SK-N-SH (cell line): ENCODE measurements at regions not wholly inside any gene's neighbourhood (a gene's known extent, or its start where the extent isn't known, plus 50 kb on each side); places are given as distances from the start of the nearest gene placed in this dataset.

Source experiments
- NRF1 ChIP-seq: IDR thresholded peaks from 2 replicates; pipeline ENCODE4 v1.6.1; 2012; ENCODE audit warnings: low read depth, mild to moderate bottlenecking, low read length
- POLR2AphosphoS5 ChIP-seq: IDR thresholded peaks from 2 replicates; pipeline ENCODE4 v1.6.1; 2012; ENCODE audit warnings: low read depth, low read length
- SIN3A ChIP-seq: IDR thresholded peaks from 2 replicates; pipeline ENCODE4 v1.6.1; 2012; ENCODE audit warnings: low read depth, mild to moderate bottlenecking, low read length, moderate library complexity, borderline replicate concordance
- SMC3 ChIP-seq: IDR thresholded peaks from 2 replicates; pipeline ENCODE4 v1.6.1; 2012; ENCODE audit warnings: low read depth, low read length, improper control_type of control experiment
- TCF12 ChIP-seq: IDR thresholded peaks from 2 replicates; pipeline ENCODE4 v1.4.0; 2012
- TF ChIP-seq, protein P1 (sequence below): fragments of 200-600 bp; sonication (generic); IDR thresholded peaks from 2 replicates; pipeline ENCODE4 v1.6.1; 2017; ENCODE audit warnings: antibody characterized with exemption, mild to moderate bottlenecking, moderate library complexity

DNA sequence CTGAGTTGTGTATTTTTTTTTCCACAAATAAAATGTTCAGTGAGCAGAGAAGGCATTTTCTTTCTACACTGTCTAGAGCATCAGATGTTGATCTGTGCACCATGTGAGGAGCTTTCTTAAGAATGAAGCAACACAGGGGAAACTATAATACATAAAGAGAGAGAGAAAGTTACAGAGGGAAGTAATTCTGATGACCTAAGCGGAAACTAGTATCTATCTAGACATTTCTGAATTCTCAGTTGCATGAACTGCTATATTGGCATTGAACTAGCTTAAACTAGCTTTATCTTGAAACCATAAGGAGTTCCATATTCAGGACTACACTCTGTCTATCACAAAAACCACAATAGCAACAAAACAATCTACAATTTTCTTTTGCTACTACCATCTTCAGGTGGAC lies 822.4 kb downstream of the VGLL3 start:
- TF ChIP-seq, protein P1, sequence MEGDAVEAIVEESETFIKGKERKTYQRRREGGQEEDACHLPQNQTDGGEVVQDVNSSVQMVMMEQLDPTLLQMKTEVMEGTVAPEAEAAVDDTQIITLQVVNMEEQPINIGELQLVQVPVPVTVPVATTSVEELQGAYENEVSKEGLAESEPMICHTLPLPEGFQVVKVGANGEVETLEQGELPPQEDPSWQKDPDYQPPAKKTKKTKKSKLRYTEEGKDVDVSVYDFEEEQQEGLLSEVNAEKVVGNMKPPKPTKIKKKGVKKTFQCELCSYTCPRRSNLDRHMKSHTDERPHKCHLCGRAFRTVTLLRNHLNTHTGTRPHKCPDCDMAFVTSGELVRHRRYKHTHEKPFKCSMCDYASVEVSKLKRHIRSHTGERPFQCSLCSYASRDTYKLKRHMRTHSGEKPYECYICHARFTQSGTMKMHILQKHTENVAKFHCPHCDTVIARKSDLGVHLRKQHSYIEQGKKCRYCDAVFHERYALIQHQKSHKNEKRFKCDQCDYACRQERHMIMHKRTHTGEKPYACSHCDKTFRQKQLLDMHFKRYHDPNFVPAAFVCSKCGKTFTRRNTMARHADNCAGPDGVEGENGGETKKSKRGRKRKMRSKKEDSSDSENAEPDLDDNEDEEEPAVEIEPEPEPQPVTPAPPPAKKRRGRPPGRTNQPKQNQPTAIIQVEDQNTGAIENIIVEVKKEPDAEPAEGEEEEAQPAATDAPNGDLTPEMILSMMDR = no peak
- no peak for TF ChIP-seq POLR2AphosphoS5
- no peak for TF ChIP-seq SMC3
- TF ChIP-seq NRF1 = no peak
- TF ChIP-seq TCF12 = no peak
- no peak for TF ChIP-seq SIN3A
